ENCODE measurements at regions not wholly inside any gene's neighbourhood (a gene's known extent, or its start where the extent isn't known, plus 50 kb on each side); places are given as distances from the start of the nearest gene placed in this dataset.

- H3K4me3 ChIP-seq (ENCODE audit: low read length in 2 of 2): no peak overlapping the region
- H3K27ac ChIP-seq (ENCODE audit: low read depth in 1 of 2, low read length in 1 of 2): no peak overlapping the region
- H3K9me3 ChIP-seq (ENCODE audit: control insufficient read depth in 2 of 2, insufficient read depth in 1 of 2, low read length in 1 of 2): no peaks in the 10 kb centered on the region
- no peaks in the 10 kb centered on the region for H3K36me3 ChIP-seq (ENCODE audit: control insufficient read depth in 2 of 2, insufficient read depth in 2 of 2, low read length in 1 of 2)
- no peak for DNase-seq (ENCODE audit: low read depth in 6 of 9, low spot score in 9 of 9)
- H3K4me1 ChIP-seq (ENCODE audit: control insufficient read depth in 2 of 2, insufficient read depth in 2 of 2, low read length in 2 of 2): no peaks in the 10 kb centered on the region
- no peaks in the 10 kb centered on the region for H3K27me3 ChIP-seq (ENCODE audit: control insufficient read depth in 2 of 2, insufficient read depth in 1 of 2, low read length in 1 of 2)
These were observed 387.8 kb downstream of the TUSC7 start for GRCh38 chr3:117097351-117097750.

- Histone ChIP-seq H3K27me3 (ENCODE audit: control insufficient read depth in 2 of 2, insufficient read depth in 1 of 2, low read length in 1 of 2) (no peaks in the 10 kb centered on the region), H3K4me1 (ENCODE audit: control insufficient read depth in 2 of 2, insufficient read depth in 2 of 2, low read length in 2 of 2) (no peaks in the 10 kb centered on the region), H3K27ac (ENCODE audit: low read depth in 1 of 2, low read length in 1 of 2) (no peak overlapping the region), H3K4me3 (ENCODE audit: low read length in 2 of 2) (no peak overlapping the region), H3K9me3 (ENCODE audit: control insufficient read depth in 2 of 2, insufficient read depth in 1 of 2, low read length in 1 of 2) (no peaks in the 10 kb centered on the region), H3K36me3 (ENCODE audit: control insufficient read depth in 2 of 2, insufficient read depth in 2 of 2, low read length in 1 of 2) (no peaks in the 10 kb centered on the region)
- 96% methylated on average over 1 of the region's 1 CpG for WGBS
- DNase-seq (ENCODE audit: low read depth in 6 of 9, low spot score in 9 of 9): no peak
These were observed 392.1 kb downstream of the TUSC7 start for GRCh38 chr3:117101697-117102096.

GRCh38 chr3:117102426-117102825 is 392.8 kb downstream of the TUSC7 start:
- 87% methylated on average over 3 of the region's 3 CpGs for WGBS
- Histone ChIP-seq H3K4me3 (ENCODE audit: low read length in 2 of 2) (no peak overlapping the region), H3K4me1 (ENCODE audit: control insufficient read depth in 2 of 2, insufficient read depth in 2 of 2, low read length in 2 of 2) (no peaks in the 10 kb centered on the region), H3K27me3 (ENCODE audit: control insufficient read depth in 2 of 2, insufficient read depth in 1 of 2, low read length in 1 of 2) (no peaks in the 10 kb centered on the region), H3K36me3 (ENCODE audit: control insufficient read depth in 2 of 2, insufficient read depth in 2 of 2, low read length in 1 of 2) (no peaks in the 10 kb centered on the region), H3K27ac (ENCODE audit: low read depth in 1 of 2, low read length in 1 of 2) (no peak overlapping the region), H3K9me3 (ENCODE audit: control insufficient read depth in 2 of 2, insufficient read depth in 1 of 2, low read length in 1 of 2) (no peaks in the 10 kb centered on the region)
- DNase-seq (ENCODE audit: low read depth in 6 of 9, low spot score in 9 of 9): no peak

GRCh38 chr3:117103675-117104074 is 394.1 kb downstream of the TUSC7 start:
- H3K9me3 ChIP-seq (ENCODE audit: control insufficient read depth in 2 of 2, insufficient read depth in 1 of 2, low read length in 1 of 2): no peaks in the 10 kb centered on the region
- H3K4me1 ChIP-seq (ENCODE audit: control insufficient read depth in 2 of 2, insufficient read depth in 2 of 2, low read length in 2 of 2): no peaks in the 10 kb centered on the region
- DNase-seq (ENCODE audit: low read depth in 6 of 9, low spot score in 9 of 9): no peak
- no peaks in the 10 kb centered on the region for H3K27me3 ChIP-seq (ENCODE audit: control insufficient read depth in 2 of 2, insufficient read depth in 1 of 2, low read length in 1 of 2)
- H3K4me3 ChIP-seq (ENCODE audit: low read length in 2 of 2): no peak overlapping the region
- 90% methylated on average over 3 of the region's 3 CpGs for WGBS
- no peaks in the 10 kb centered on the region for H3K36me3 ChIP-seq (ENCODE audit: control insufficient read depth in 2 of 2, insufficient read depth in 2 of 2, low read length in 1 of 2)
- no peak overlapping the region for H3K27ac ChIP-seq (ENCODE audit: low read depth in 1 of 2, low read length in 1 of 2)

DNA sequence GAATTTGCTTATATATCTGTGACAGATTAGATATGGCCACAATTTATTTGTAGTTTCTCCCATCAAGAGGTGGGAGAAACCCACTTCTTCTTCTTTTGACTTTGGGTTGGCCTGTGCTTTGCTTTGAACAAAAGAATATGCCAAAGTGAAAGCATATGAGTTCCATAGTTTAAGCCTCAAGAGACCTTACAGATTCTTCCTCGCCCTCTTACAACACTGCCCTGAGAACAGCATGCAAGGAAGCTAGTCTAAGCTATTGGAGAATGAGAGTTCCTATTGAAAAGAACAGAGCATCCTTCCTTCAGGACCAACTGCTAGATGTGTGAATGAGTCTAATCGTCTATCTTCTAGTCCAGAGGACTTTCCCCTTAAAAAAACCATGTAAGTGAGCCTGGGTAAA is 394.8 kb downstream of the TUSC7 start:
- DNase-seq (ENCODE audit: low read depth in 6 of 9, low spot score in 9 of 9): no peak
- Histone ChIP-seq H3K4me1 (ENCODE audit: control insufficient read depth in 2 of 2, insufficient read depth in 2 of 2, low read length in 2 of 2) (no peaks in the 10 kb centered on the region), H3K27me3 (ENCODE audit: control insufficient read depth in 2 of 2, insufficient read depth in 1 of 2, low read length in 1 of 2) (no peaks in the 10 kb centered on the region), H3K9me3 (ENCODE audit: control insufficient read depth in 2 of 2, insufficient read depth in 1 of 2, low read length in 1 of 2) (no peaks in the 10 kb centered on the region), H3K27ac (ENCODE audit: low read depth in 1 of 2, low read length in 1 of 2) (no peak overlapping the region), H3K36me3 (ENCODE audit: control insufficient read depth in 2 of 2, insufficient read depth in 2 of 2, low read length in 1 of 2) (no peaks in the 10 kb centered on the region), H3K4me3 (ENCODE audit: low read length in 2 of 2) (no peak overlapping the region)
- 77% methylated on average over 2 of the region's 2 CpGs for WGBS

GRCh38 chr3:117104792-117105191 is 395.2 kb downstream of the TUSC7 start:
- Histone ChIP-seq H3K4me1 (ENCODE audit: control insufficient read depth in 2 of 2, insufficient read depth in 2 of 2, low read length in 2 of 2) (no peaks in the 10 kb centered on the region), H3K9me3 (ENCODE audit: control insufficient read depth in 2 of 2, insufficient read depth in 1 of 2, low read length in 1 of 2) (no peaks in the 10 kb centered on the region), H3K27ac (ENCODE audit: low read depth in 1 of 2, low read length in 1 of 2) (no peak overlapping the region), H3K36me3 (ENCODE audit: control insufficient read depth in 2 of 2, insufficient read depth in 2 of 2, low read length in 1 of 2) (no peaks in the 10 kb centered on the region), H3K27me3 (ENCODE audit: control insufficient read depth in 2 of 2, insufficient read depth in 1 of 2, low read length in 1 of 2) (no peaks in the 10 kb centered on the region), H3K4me3 (ENCODE audit: low read length in 2 of 2) (no peak overlapping the region)
- DNase-seq (ENCODE audit: low read depth in 6 of 9, low spot score in 9 of 9): no peak
- WGBS: 95% methylated on average over 4 of the region's 4 CpGs

DNA sequence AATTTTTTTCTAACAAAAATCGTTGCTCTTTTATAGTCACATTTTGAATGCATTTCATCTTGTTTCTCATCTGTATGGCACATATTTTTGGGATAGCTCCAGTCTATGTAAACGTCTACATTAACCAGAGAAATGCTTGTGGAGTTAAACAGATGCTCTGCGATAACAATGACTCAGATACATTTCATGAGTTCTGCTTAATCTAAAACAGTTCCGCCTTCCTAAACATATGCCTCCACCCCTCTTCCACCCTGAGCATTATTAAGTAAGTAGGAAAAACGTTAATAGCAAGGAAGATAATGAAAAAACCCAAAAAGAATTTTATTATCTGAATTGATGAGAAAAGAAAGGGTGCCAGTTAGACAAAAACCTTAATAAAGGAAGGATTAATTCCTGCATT is 396.1 kb downstream of the TUSC7 start:
- WGBS: 82% methylated on average over 5 of the region's 5 CpGs
- Histone ChIP-seq H3K4me1 (ENCODE audit: control insufficient read depth in 2 of 2, insufficient read depth in 2 of 2, low read length in 2 of 2) (no peaks in the 10 kb centered on the region), H3K36me3 (ENCODE audit: control insufficient read depth in 2 of 2, insufficient read depth in 2 of 2, low read length in 1 of 2) (no peaks in the 10 kb centered on the region), H3K9me3 (ENCODE audit: control insufficient read depth in 2 of 2, insufficient read depth in 1 of 2, low read length in 1 of 2) (no peaks in the 10 kb centered on the region), H3K27me3 (ENCODE audit: control insufficient read depth in 2 of 2, insufficient read depth in 1 of 2, low read length in 1 of 2) (no peaks in the 10 kb centered on the region), H3K27ac (ENCODE audit: low read depth in 1 of 2, low read length in 1 of 2) (no peak overlapping the region), H3K4me3 (ENCODE audit: low read length in 2 of 2) (no peak overlapping the region)
- DNase-seq (ENCODE audit: low read depth in 6 of 9, low spot score in 9 of 9): no peak

DNA sequence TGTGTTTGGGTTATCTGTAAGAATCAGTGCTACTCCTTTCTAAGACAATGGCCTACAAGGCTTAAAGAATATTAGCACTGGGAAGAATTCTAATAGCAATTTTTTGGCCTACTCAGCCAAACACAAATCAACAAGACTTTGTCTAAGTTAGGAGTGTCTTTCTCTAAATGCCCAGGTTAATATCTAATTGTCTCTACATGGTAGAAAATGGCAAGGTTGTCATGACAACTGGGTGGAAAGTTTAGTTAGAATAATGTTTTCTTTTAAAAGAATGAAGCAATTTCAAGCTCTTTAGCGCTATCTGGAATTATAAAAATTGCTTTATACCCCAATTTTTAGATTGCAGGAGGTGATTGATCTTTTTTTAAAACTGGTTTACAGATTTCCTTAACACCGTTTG is 396.8 kb downstream of the TUSC7 start:
- no peaks in the 10 kb centered on the region for H3K4me1 ChIP-seq (ENCODE audit: control insufficient read depth in 2 of 2, insufficient read depth in 2 of 2, low read length in 2 of 2)
- WGBS: 89% methylated on average over 2 of the region's 2 CpGs
- H3K27ac ChIP-seq (ENCODE audit: low read depth in 1 of 2, low read length in 1 of 2): no peak overlapping the region

GRCh38 chr3:117107946-117108345 is 398.4 kb downstream of the TUSC7 start:
- Histone ChIP-seq H3K27ac (ENCODE audit: low read depth in 1 of 2, low read length in 1 of 2) (no peak overlapping the region), H3K4me3 (ENCODE audit: low read length in 2 of 2) (no peak overlapping the region), H3K4me1 (ENCODE audit: control insufficient read depth in 2 of 2, insufficient read depth in 2 of 2, low read length in 2 of 2) (no peaks in the 10 kb centered on the region), H3K36me3 (ENCODE audit: control insufficient read depth in 2 of 2, insufficient read depth in 2 of 2, low read length in 1 of 2) (no peaks in the 10 kb centered on the region), H3K27me3 (ENCODE audit: control insufficient read depth in 2 of 2, insufficient read depth in 1 of 2, low read length in 1 of 2) (no peaks in the 10 kb centered on the region), H3K9me3 (ENCODE audit: control insufficient read depth in 2 of 2, insufficient read depth in 1 of 2, low read length in 1 of 2) (no peaks in the 10 kb centered on the region)
- 94% methylated on average over 2 of the region's 2 CpGs for WGBS
- no peak for DNase-seq (ENCODE audit: low read depth in 6 of 9, low spot score in 9 of 9)

More for the DNA sequence above, 396.8 kb downstream of the TUSC7 start:
- no peaks in the 10 kb centered on the region for H3K36me3 ChIP-seq (ENCODE audit: control insufficient read depth in 2 of 2, insufficient read depth in 2 of 2, low read length in 1 of 2)
- no peak for DNase-seq (ENCODE audit: low read depth in 6 of 9, low spot score in 9 of 9)
- no peak overlapping the region for H3K4me3 ChIP-seq (ENCODE audit: low read length in 2 of 2)
- H3K9me3 ChIP-seq (ENCODE audit: control insufficient read depth in 2 of 2, insufficient read depth in 1 of 2, low read length in 1 of 2): no peaks in the 10 kb centered on the region
- no peaks in the 10 kb centered on the region for H3K27me3 ChIP-seq (ENCODE audit: control insufficient read depth in 2 of 2, insufficient read depth in 1 of 2, low read length in 1 of 2)

DNA sequence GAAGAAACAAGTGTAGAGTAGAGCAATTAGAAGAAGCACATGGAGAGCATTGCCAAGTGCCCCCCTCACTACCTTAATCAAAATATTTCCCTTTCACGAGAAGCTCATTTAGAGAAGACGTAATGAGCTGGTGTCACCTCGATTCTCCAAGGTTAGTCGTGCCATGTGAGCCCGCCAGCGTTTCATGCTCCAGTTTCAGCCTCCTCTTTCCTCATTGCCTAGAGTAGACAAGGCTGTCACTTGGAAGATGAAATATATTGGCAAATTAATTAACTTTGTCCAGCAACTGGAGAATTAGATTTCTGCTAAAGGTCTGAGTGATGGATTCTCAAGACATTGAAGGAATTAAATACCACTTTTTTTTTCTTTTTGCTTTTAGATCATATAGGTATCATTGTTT is 399.6 kb downstream of the TUSC7 start:
- no peaks in the 10 kb centered on the region for H3K36me3 ChIP-seq (ENCODE audit: control insufficient read depth in 2 of 2, insufficient read depth in 2 of 2, low read length in 1 of 2)
- WGBS: 96% methylated on average over 6 of the region's 6 CpGs
- no peaks in the 10 kb centered on the region for H3K9me3 ChIP-seq (ENCODE audit: control insufficient read depth in 2 of 2, insufficient read depth in 1 of 2, low read length in 1 of 2)
- DNase-seq (ENCODE audit: low read depth in 6 of 9, low spot score in 9 of 9): no peak
- no peaks in the 10 kb centered on the region for H3K27me3 ChIP-seq (ENCODE audit: control insufficient read depth in 2 of 2, insufficient read depth in 1 of 2, low read length in 1 of 2)
- no peak overlapping the region for H3K27ac ChIP-seq (ENCODE audit: low read depth in 1 of 2, low read length in 1 of 2)
- no peaks in the 10 kb centered on the region for H3K4me1 ChIP-seq (ENCODE audit: control insufficient read depth in 2 of 2, insufficient read depth in 2 of 2, low read length in 2 of 2)
- H3K4me3 ChIP-seq (ENCODE audit: low read length in 2 of 2): no peak overlapping the region
